RWPE1 (cell line): ENCODE measurements at regions not wholly inside any gene's neighbourhood (a gene's known extent, or its start where the extent isn't known, plus 50 kb on each side); places are given as distances from the start of the nearest gene placed in this dataset.
"Not testable (repeated sequence)": the region's sequence is repeated elsewhere in the genome, so short reads cannot be mapped to it uniquely, and the experiment has no call there.

Experiments used
- CTCF ChIA-PET: fragments of 350-600 bp; sonication (Branson Sonifier 250); formaldehyde crosslinking; extraction: SDS; loops from one replicate; lab custom pipeline; 2021; lab: Yijun Ruan, JAX
- POLR2A ChIA-PET: fragments of 400-600 bp; formaldehyde crosslinking; extraction: SDS; loops from one replicate; lab custom pipeline; 2020; ENCODE audit warnings: antibody characterized with exemption; ENCODE audit not compliant: low non-redundant PET; lab: Yijun Ruan, JAX
- DNase-seq: peaks from one replicate; pipeline ENCODE4 v3.0.0; 2012; ENCODE audit warnings: low spot score
- H3K27ac ChIP-seq: fragments of 450-650 bp; 2 replicates; pipeline ENCODE4 v1.5.1; 2017
- TF ChIP-seq, protein P1 (sequence below): fragments of 450-650 bp; conservative IDR thresholded peaks from 2 replicates; pipeline ENCODE4 v1.5.1; 2017; ENCODE audit warnings: low read depth, mild to moderate bottlenecking

DNA sequence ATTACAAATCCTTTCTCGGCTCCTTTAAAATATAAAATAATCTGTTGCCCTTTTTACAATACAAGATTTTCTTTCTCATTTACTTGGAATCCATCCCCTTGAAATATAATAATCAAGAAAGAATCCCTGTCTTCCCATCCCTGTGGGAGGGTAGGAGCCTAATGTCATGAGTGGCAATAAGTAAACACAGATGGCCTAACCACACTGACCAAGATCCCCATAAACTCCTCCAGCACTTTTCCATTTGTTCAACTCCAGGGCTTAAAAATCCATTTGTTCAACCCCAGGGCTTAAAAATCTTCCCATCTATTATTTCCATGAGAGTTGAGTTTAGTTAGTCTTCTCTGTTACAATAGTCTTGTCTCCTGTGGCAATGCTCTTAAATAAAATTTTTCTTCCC lies 297.6 kb downstream of the CDH7 start:
- TF ChIP-seq, protein P1, sequence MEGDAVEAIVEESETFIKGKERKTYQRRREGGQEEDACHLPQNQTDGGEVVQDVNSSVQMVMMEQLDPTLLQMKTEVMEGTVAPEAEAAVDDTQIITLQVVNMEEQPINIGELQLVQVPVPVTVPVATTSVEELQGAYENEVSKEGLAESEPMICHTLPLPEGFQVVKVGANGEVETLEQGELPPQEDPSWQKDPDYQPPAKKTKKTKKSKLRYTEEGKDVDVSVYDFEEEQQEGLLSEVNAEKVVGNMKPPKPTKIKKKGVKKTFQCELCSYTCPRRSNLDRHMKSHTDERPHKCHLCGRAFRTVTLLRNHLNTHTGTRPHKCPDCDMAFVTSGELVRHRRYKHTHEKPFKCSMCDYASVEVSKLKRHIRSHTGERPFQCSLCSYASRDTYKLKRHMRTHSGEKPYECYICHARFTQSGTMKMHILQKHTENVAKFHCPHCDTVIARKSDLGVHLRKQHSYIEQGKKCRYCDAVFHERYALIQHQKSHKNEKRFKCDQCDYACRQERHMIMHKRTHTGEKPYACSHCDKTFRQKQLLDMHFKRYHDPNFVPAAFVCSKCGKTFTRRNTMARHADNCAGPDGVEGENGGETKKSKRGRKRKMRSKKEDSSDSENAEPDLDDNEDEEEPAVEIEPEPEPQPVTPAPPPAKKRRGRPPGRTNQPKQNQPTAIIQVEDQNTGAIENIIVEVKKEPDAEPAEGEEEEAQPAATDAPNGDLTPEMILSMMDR: no peak
- DNase-seq: no peak
- no peak overlapping the region for H3K27ac ChIP-seq
- CTCF ChIA-PET: no interaction called here
- POLR2A ChIA-PET: no interaction called here

DNA sequence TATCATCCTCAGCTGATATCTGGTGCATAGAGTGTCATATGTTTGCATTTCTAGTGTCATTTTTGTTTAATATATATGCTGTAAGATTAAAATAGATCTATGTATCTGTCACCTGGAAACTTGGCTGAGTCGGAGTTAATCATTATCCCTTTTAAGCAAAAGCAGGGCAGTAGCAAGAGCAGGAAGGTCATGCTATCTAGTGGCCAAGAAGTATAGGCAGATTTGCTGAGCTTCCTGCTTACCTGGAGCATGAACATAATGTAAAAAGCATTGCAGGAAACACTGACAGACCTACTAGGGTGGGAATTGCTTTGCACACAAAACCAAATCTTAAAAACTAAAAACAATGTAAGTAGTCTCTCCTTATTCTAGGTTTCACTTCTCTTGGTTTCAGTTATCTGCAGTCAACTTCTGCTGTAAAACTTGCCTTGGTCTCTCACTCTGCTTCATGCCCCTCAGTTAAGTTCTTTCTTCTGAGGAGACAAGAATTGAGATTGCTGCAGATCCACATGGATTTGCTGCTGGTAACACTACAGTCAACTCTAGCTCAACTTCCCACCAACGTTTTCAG lies 295.3 kb downstream of the CDH7 start:
- no peak for DNase-seq
- TF ChIP-seq, protein P1: no peak
- no peak overlapping the region for H3K27ac ChIP-seq
- ChIA-PET CTCF (no interaction called here), POLR2A (no interaction called here)

DNA sequence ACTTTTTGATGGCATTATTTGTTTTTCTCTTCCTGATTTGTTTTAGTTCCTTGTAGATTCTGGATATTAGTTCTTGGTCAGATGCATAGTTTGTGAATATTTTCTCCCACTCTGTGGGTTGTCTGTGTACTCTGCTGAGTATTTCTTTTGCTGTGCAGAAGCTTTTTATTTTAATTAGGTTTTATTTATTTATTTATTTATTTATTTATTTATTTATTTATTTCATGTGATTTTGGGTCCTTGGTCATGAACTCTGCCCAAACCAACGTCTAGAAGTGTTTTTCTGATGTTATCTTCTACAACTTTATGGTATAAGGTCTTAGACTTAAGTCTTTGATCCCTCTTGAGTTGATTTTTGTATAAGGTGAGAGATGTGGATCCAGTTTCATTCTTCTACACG lies 292.2 kb downstream of the CDH7 start:
- ChIA-PET POLR2A (no interaction called here), CTCF (no interaction called here)
- H3K27ac ChIP-seq: no peak overlapping the region
- no peak for DNase-seq
- TF ChIP-seq, protein P1: no peak

DNA sequence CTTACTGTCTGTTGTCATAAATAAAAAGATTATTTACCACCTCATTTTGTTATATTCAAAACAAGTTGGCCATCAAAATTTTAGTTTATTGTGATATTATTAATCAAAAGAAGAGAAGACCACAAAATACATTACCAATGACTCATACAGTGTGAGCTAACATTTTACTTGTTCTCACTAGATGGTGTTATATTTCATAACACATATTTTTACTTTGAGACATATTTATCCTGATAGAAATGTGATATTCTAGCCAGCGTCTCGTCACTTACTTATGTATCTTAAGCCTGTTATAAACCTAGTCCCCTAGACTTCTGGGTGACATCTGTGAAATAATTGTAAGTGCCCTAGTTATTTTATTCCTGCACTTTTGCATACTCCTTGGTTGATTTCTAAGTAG lies 263.2 kb downstream of the CDH7 start:
- no peak overlapping the region for H3K27ac ChIP-seq
- TF ChIP-seq, protein P1: no peak
- DNase-seq: peak; percentile 32
- POLR2A ChIA-PET: no interaction called here
- CTCF ChIA-PET: no interaction called here

DNA sequence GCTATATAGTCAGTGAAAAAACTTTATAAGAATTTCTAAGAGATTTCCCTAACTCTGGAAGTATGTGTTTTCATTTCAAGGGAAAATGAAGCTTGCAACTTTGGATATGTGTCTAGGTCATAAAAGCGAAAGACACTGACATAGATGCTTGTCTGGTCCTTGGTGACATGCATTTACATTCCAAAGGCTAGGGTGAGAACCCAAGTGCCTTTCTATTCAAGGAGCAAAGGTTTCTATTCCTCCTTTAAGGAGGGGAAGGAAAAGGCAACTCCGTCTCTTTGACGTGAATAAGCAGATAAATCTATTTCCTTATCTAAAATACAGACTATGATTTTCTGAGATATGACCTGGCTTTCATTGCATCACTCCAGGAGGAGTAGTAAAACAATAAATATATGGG lies 261.1 kb downstream of the CDH7 start:
- no peak overlapping the region for H3K27ac ChIP-seq
- no peak for DNase-seq
- ChIA-PET CTCF (no interaction called here), POLR2A (no interaction called here)
- TF ChIP-seq, protein P1: no peak

DNA sequence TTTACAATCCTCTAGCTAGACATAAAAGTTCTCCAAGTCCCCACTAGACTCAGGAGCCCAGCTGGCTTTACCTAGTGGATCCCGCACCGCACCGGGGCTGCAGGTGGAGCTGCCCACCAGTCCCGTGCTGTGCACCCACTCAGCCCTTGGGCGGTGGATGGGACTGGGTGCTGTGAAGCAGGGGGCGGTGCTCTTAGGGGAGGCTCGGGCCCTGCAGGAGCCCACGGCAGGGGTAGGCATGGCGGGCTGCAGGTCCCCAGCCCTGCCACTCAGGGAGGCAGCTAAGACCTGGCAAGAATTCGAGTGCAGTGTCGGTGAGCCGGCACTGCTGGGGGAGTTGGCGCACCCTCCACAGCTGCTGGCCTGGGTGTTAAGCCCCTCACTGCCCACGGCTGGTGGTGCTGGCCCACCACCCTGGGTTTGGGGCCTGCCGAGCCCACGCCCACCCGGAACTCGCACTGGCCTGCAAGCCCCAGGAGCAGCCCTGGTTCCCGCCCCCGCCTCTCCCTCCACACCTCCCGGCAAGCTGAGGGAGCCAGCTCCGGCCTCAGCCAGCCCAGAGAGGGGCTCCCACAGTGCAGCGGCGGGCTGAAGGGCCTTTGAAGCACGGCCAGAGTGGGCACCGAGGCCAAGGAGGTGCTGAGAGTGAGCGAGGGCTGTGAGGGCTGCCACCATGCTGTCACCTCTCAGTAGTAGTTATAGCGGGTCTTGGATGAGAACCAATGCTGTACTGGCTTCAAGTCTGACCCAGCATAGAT lies 255.2 kb downstream of the CDH7 start:
- no peak for DNase-seq
- ChIA-PET CTCF (no interaction called here), POLR2A (no interaction called here)
- no peak overlapping the region for H3K27ac ChIP-seq
- TF ChIP-seq, protein P1: no peak

DNA sequence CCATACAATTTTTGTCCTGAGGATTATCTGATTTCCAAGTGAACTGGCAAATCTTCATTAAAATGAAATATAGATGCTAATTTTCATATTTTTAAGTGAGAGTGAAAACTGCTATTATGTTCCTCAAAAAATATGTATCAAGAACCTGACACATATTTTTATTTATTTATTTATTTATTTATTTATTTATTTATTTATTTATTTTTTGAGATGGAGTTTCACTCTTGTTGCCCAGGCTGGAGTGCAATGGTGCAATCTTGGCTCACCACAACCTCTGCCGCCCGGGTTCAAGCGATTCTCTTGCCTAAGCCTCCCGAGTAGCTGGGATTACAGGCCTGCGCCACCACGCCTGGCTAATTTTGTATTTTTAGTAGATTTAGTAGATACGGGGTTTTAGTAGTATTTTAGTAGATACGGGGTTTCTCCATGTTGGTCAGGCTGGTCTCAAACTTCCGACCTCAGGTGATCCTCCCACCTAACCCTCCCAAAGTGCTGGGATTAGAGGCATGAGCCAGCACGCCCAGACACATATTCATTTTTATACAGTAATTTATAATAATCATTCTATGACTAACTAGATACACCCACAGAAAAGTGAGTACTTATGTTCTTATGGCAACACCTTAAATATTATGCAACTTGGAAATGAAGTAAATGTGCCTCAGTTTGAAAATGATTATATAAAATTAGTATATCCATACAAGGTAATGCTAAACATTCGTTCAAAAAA lies 248.3 kb downstream of the CDH7 start:
- CTCF ChIA-PET, POLR2A ChIA-PET, DNase-seq, H3K27ac ChIP-seq: not testable (repeated sequence)
